Lower lobe of right lung (tissue), 2 donors: ENCODE measurements at regions not wholly inside any gene's neighbourhood (a gene's known extent, or its start where the extent isn't known, plus 50 kb on each side); places are given as distances from the start of the nearest gene placed in this dataset.
A peak's percentile ranks its signal among the peaks of the same experiment; 100 is the strongest.

ENCODE experiments used
- ATAC-seq, 2 donors: fragments of 200-7000 bp; cut with Tn5 transposase; one replicate each; pipeline ENCODE4 v1.9.1; 2020 to 2022; ENCODE audit warnings: mild to moderate bottlenecking in 2 of 2, moderate library complexity in 2 of 2
- DNase-seq: peaks from one replicate; pipeline ENCODE4 v3.0.0-alpha.2; 2020
- H3K27ac ChIP-seq: fragments of 200-600 bp; one replicate; pipeline ENCODE4 v1.8.0; 2022
- H3K27me3 ChIP-seq: fragments of 200-600 bp; one replicate; pipeline ENCODE4 v1.8.0; 2022; ENCODE audit warnings: low read depth
- H3K36me3 ChIP-seq: fragments of 200-600 bp; one replicate; pipeline ENCODE4 v1.8.0; 2022; ENCODE audit warnings: mild to moderate bottlenecking
- H3K4me1 ChIP-seq: fragments of 200-600 bp; one replicate; pipeline ENCODE4 v1.8.0; 2022
- H3K4me3 ChIP-seq: fragments of 200-600 bp; one replicate; pipeline ENCODE4 v1.8.0; 2022; ENCODE audit warnings: mild to moderate bottlenecking
- H3K9me3 ChIP-seq: fragments of 200-600 bp; one replicate; pipeline ENCODE4 v1.8.0; 2022
- intact Hi-C: fragments of 100-400 bp; cut with DNase I; formaldehyde crosslinking; loops from one replicate; pipeline ENCODE4 v1.11.0; 2022
- TF ChIP-seq, protein P1 (sequence below): fragments of 200-600 bp; IDR thresholded peaks from one replicate; pipeline ENCODE4 v1.8.0; 2022; ENCODE audit warnings: antibody characterized with exemption, mild to moderate bottlenecking
- donor health status: DM: no; HTN: yes; CAD: no; lungs with severe emphysema.

DNA sequence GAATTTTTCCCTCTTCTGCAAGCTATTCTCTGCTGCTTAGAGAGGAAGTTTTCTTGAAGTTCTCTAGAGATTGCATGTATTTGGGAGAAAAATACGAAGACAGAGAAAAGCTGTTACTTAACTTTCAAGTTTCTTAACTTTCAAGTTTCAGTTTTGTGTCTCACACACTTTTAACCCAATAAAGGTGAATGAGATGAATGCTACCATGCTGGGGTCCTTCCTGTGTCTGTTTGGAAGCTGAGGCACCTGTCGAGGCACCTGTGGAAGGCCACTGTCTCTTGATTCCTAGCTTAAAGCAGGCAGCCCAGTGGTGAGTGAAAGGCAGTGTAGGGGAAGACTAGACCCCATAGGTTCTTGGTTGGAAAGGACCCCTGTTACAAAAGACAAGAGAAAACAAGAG lies 372.8 kb upstream of the JARID2 start:
- Histone ChIP-seq H3K27me3 (no peaks in the 10 kb centered on the region), H3K9me3 (no peaks in the 10 kb centered on the region), H3K4me3 (no peak overlapping the region), H3K27ac (no peak overlapping the region), H3K4me1 (peaks cover 8% of the 10 kb centered on the region), H3K36me3 (no peaks in the 10 kb centered on the region)
- TF ChIP-seq, protein P1, sequence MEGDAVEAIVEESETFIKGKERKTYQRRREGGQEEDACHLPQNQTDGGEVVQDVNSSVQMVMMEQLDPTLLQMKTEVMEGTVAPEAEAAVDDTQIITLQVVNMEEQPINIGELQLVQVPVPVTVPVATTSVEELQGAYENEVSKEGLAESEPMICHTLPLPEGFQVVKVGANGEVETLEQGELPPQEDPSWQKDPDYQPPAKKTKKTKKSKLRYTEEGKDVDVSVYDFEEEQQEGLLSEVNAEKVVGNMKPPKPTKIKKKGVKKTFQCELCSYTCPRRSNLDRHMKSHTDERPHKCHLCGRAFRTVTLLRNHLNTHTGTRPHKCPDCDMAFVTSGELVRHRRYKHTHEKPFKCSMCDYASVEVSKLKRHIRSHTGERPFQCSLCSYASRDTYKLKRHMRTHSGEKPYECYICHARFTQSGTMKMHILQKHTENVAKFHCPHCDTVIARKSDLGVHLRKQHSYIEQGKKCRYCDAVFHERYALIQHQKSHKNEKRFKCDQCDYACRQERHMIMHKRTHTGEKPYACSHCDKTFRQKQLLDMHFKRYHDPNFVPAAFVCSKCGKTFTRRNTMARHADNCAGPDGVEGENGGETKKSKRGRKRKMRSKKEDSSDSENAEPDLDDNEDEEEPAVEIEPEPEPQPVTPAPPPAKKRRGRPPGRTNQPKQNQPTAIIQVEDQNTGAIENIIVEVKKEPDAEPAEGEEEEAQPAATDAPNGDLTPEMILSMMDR = no peak
- DNase-seq (no peak), ATAC-seq (no peak)
- intact Hi-C loops = no loop called here

DNA sequence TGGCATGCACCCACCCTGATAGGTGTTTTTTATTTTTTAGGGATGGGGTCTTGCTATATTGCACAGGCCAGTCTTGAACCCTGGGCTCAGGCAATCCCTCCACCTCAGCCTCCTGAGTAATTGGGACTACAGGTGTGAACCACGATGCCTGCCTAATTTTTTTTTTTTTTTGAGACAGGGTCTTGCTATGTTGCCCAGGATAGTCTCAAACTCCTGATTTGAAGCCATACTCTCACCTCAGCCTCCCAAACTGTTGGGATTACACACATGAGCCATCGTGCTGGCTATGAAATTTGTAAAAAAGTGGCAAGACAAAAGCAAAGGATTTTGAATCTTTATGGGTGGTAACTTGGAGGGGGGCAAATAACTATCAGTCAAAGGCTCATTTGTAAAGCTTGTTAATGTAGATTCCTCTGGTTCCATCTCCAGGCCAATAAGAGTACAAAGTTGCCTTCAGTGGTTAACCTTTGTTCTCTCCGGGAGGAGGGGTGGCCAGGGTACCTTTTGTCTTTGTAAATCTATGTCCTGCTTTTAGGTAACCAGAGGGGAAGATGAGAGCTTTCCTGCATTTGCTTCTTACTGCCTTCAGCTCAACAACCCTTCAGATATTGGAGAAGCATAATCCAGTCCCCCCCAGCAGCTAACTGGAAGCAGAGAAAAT lies 372.0 kb upstream of the JARID2 start:
- intact Hi-C loops = no loop called here
- no peak for ATAC-seq

DNA sequence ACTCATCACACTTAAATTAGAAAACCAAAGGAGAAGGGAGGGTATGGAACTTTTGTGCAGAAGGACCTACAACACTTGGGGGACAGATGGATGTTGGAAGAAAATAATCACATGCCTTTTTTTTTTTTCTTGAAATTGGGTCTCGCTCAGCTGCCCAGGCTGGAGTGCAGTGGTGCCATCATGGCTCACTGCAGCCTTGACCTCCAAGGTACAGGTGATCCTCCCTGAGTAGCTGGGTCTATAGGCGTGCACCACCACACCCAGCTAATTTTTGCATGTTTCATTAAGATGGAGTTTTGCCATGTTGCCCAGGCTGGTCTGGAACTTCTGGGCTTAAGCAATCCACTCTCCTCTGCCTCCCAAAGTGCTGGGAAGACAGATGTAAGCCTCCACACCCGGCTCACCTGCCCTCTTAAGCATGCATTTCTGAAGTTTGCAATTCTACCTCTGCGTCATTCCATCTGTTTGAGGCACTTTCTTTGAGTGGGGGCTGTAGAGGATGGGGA lies 370.8 kb upstream of the JARID2 start:
- no peaks in the 10 kb centered on the region for H3K36me3 ChIP-seq
- H3K4me3 ChIP-seq = no peak overlapping the region
- no peak overlapping the region for H3K27ac ChIP-seq
- no peaks in the 10 kb centered on the region for H3K27me3 ChIP-seq
- peaks cover 10% of the 10 kb centered on the region for H3K4me1 ChIP-seq
- ATAC-seq (no peak), DNase-seq (no peak)
- TF ChIP-seq, protein P1 = no peak
- no peaks in the 10 kb centered on the region for H3K9me3 ChIP-seq
- intact Hi-C loops = no loop called here

More for the DNA sequence above, 372.0 kb upstream of the JARID2 start:
- H3K27me3 ChIP-seq = no peaks in the 10 kb centered on the region
- H3K4me3 ChIP-seq = no peak overlapping the region
- TF ChIP-seq, protein P1 = no peak
- H3K36me3 ChIP-seq = no peaks in the 10 kb centered on the region
- H3K4me1 ChIP-seq = peaks cover 8% of the 10 kb centered on the region
- no peaks in the 10 kb centered on the region for H3K9me3 ChIP-seq
- DNase-seq = no peak
- no peak overlapping the region for H3K27ac ChIP-seq

DNA sequence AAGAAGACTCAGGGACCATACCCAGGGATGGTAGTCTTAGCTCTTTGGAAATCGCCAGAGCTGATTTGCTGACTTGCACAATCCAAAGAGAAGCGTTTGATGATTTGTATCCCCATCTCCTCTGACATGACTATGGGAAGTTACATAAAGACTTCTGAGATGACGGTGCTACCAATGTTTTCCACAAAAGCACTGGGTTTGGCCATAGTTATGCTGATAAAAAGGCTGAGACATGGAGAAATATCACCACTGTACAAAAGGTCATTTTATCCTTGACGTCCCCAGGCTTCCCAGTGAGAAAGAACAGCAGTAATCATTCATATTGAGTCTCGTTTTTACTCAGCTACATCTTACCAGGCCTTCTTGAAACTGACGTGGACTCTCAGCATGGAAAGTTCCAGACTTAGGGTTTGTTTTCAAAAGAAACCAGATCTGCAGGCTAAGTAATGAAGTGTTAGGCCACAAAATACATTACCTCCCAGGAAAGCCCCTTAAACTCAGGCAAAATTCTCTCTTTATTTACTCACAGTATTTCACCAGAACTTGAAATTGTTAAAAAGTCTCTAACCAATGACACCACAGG lies 370.3 kb upstream of the JARID2 start:
- H3K9me3 ChIP-seq = no peaks in the 10 kb centered on the region
- no peaks in the 10 kb centered on the region for H3K36me3 ChIP-seq
- no peak for DNase-seq
- no peak for ATAC-seq
- H3K4me3 ChIP-seq = no peak overlapping the region
- TF ChIP-seq, protein P1 = no peak
- intact Hi-C loops = no loop called here
- H3K27me3 ChIP-seq = no peaks in the 10 kb centered on the region
- H3K27ac ChIP-seq = no peak overlapping the region
- H3K4me1 ChIP-seq = peaks cover 16% of the 10 kb centered on the region

DNA sequence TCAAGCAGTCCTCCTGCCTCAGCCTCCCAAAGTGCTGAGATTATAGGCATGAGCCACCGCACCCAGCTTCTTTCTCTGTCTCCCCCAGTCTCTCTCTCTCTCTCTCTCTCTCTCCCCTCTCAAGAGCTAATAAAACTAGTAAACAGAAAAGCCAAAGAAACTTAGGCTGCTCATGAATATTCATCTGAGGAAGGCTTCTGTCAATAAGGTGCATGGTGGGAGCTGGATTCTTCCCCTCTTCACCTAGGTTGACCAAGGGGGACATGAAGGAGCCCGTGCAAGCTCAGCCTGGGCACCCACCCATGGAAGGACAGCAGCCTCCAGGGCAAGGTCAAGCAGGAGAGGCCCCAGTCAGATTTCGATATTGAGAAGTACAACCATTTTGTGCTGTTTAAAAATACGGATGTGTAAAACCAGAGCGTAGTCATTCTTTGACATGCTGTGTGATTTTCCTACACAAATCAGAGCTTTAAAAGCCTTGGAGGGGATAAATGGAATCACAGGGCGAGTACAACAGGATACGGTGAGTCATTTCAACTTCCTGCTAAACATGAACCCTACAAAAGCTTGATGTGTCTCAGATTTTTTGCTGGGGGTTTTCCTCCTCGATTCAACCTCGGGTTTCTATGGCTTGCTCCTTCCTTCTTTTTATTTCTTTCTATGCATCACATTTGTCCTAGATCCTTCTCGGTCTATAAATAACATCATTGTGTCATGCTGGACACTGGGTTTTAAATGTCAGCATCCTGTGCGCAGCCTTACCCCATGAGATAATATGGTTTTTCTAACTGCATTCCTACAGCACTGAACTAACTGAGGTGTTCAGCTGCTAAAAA lies 368.9 kb upstream of the JARID2 start:
- intact Hi-C loops = no loop called here
- DNase-seq (no peak), ATAC-seq (peak; percentile 62 to 66)
- TF ChIP-seq, protein P1 = no peak
- Histone ChIP-seq H3K4me3 (no peak overlapping the region), H3K27me3 (no peaks in the 10 kb centered on the region), H3K36me3 (no peaks in the 10 kb centered on the region), H3K9me3 (no peaks in the 10 kb centered on the region), H3K4me1 (peaks cover 22% of the 10 kb centered on the region), H3K27ac (peak overlapping the region; percentile 61)
